ENCODE measurements at regions not wholly inside any gene's neighbourhood (a gene's known extent, or its start where the extent isn't known, plus 50 kb on each side); places are given as distances from the start of the nearest gene placed in this dataset.

DNA sequence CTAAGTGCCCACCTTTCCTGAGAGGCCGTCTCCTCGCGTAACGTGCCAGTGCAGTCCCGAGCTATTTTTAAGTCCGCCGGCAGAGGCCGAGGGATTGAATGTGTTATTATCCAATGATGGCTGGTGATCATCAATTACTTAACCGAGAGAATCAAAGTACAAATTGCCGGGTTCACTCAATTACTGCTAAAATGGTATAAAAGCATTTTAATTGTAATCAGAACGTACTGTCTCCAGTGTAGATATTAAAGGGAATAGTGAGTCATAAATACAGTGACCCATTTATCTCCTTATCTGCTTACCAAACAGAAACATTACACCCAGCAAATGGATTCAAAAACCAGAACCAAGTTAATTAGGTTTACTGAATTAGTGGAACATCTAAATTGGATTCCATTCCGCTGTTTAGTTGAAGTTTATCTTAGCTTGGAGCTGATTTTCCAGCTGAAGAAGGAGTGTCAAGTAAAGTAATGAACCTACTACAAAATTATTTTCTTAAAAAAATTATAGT is 334.9 kb downstream of the BRD1 start:
- intact Hi-C loops (cut with DNase I) = no loop called here
- DNase-seq (no peak), ATAC-seq (ENCODE audit: poor library complexity) (no peak)

DNA sequence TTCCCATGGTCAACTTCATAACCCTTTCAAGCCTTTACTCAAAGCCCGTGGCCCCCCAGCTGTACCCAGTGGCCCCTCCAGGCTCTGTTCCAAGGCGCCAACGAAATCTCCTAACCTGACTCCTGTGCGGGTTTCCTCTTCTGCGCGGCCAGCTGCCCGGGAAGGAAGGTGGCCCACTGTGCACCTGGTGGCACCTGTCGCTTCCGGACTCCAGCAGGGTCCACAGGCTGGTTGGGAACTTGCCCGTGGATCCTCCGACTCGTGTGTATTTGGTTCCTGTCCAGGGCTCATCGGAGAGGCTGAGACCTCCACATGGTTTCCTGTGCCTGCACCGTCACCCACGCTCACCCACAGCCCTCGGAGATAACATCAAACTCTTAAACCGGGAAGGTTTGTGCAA is 335.4 kb downstream of the BRD1 start:
- ATAC-seq (ENCODE audit: poor library complexity) (no peak), DNase-seq (no peak)
- intact Hi-C loops (cut with DNase I) = no loop called here

DNA sequence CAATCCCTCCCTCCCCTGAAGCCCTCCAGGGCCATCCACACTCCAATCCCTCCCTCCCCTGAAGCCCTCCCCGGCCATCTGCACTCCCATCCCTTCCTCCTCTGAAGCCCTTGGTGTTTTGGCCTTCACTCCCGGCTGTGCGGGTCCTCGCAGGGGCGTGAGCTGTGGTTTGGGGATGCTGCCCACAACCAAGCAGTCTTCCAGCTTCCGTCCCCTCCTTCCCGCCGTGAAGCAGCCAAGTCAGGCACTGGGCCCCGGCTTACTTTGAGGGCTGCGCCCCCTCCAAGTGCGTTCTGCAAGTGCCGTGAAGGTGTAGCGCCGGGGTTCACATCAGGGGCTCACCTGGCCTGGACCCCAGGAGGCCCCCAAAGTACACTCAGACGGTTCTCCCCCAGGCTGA is 335.9 kb downstream of the BRD1 start:
- ATAC-seq (ENCODE audit: poor library complexity) (no peak), DNase-seq (no peak)
- intact Hi-C loops (cut with DNase I) = no loop called here

DNA sequence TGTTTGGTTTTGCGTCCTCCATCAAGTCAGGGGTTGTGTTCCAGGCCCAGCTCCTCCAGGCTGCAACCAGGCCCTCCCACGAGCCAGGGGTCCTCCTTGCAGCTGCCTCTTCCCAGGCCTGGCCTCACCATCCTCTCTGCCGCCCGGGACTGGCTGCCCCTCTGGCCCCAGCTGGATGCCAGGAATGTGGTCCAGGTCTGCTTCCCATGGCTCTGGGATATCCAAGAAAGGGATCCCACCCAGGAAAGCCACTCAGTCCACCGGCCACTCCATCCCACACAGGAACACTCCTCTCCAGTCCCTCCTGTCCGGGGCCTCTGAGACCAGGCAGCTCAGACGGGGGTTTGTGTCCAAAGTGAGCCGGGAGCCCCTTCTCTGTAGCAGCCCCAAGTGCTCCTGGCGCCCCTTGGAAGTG is 336.4 kb downstream of the BRD1 start:
- ATAC-seq (ENCODE audit: poor library complexity) (no peak), DNase-seq (no peak)
- intact Hi-C loops (cut with DNase I) = no loop called here

DNA sequence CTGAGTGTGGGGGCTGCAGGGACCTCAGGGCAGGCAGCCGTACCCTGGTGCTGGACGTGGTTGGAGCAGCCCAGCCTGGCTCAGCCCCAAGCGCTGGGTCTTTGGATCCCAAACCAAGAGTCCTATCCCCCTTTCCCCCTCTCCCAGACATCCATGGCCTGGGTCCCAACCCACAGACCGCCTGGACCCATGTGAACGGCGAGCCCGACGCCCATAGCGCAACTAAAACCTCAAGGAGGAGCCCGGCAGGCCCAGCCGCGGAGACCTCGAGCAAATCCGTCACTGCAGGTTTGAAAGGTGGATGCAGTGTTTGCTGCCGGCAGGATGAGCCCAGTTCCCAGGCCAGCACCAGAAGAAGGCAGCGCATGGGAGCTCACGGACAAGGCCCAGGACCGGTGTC is 337.0 kb downstream of the BRD1 start:
- intact Hi-C loops (cut with DNase I) = no loop called here
- ATAC-seq (ENCODE audit: poor library complexity) (no peak), DNase-seq (no peak)

DNA sequence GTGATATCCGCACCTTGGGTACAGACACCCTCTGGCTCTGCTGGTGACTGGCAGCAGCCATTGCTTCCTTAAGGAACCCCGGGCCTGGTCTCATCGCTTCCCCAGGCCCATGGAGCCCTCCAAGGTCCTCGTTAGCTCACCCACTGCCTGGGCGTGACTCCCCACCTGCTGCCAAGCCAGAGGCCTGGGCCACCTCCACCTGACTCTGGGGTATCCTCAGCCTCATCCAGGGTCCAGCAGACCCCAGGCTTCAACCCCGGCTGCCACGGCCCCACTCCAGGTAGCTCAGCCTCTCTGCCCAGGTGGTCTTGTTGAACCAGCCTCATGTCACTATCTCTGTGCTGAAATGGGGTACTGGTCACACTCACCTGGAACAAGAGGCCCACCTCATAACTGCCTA is 337.9 kb downstream of the BRD1 start:
- no peak for DNase-seq
- no peak for ATAC-seq (ENCODE audit: poor library complexity)
- intact Hi-C loops (cut with DNase I) = no loop called here

DNA sequence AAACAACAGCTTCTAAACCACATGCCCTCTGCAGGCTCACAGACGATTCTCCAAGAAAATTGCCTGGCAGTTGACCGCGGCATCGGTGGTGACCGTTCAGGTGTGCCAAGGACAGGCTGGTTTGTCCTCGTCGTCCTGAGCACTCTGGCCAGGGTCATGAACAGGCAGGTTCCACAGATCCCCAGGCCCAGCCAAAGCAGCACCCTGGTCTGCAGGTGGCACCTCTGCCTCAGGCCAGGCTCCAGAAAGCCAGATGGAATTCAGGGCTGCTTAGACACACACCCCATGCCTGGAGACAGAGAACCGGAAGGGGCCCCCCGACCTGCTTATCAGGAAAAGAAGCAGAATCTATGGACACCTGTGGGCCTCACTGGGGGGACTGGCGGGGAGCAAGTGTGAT is 338.7 kb downstream of the BRD1 start:
- intact Hi-C loops (cut with DNase I) = no loop called here
- DNase-seq (no peak), ATAC-seq (ENCODE audit: poor library complexity) (no peak)

DNA sequence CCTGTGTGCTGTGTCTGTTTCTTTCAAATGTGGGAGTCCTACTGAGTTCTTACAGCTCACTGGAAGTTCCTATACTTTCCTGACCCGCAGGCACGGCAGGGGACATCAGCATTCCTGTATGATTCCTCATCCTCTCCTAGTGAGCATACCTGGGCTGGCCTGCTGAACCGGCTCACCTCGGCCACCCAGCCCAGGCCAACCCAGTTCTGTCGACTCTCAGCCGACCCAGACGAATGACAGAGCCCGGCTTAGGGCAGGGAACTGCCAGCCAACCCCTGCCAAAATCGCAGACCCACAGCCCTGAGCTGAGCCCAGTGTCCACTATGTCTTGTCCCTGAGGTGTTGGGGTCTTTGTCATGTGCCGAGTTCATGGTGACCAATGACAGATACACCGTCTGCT is 339.7 kb downstream of the BRD1 start:
- DNase-seq (no peak), ATAC-seq (ENCODE audit: poor library complexity) (no peak)
- intact Hi-C loops (cut with DNase I) = no loop called here

DNA sequence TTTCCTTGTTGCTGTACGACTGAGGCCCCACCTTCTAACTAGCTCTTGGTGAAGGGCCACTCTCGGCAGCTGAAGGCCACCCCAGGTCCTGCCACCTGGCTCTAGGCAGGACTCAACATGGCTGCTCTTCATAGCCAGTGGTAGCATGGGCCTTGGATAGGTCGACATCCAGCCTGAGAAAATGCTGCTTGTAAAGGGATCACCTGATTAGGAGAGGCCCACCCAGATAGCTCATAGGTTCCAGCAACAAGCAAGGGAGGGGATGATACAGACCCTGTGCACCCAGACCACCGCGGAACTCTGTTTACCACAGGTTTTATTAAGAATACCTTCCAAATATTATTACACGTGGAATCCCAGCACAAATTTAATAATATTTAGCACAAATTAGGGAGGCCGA is 341.4 kb downstream of the BRD1 start:
- no peak for DNase-seq
- intact Hi-C loops (cut with DNase I) = no loop called here
- ATAC-seq (ENCODE audit: poor library complexity) = no peak

DNA sequence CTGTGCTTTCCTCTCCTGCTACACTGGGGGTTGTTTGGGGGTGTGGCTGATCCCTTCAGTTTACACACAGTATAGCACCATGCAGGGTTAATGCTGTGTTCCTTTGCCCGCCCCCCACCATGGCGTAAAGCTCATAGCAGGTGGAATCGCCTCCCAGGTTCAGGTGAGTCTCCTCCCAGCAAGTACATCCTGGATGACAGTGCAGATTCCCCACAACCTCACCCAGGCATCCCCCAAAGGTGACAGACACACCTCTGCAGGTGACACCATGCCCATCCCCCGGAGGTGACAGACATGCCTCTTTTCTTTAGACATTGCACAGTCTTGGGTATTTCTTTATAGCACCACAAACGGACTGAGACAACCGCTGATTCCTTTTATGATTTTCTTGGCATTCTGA is 343.7 kb downstream of the BRD1 start:
- no peak for DNase-seq
- intact Hi-C loops (cut with DNase I) = no loop called here
- ATAC-seq (ENCODE audit: poor library complexity) = no peak

DNA sequence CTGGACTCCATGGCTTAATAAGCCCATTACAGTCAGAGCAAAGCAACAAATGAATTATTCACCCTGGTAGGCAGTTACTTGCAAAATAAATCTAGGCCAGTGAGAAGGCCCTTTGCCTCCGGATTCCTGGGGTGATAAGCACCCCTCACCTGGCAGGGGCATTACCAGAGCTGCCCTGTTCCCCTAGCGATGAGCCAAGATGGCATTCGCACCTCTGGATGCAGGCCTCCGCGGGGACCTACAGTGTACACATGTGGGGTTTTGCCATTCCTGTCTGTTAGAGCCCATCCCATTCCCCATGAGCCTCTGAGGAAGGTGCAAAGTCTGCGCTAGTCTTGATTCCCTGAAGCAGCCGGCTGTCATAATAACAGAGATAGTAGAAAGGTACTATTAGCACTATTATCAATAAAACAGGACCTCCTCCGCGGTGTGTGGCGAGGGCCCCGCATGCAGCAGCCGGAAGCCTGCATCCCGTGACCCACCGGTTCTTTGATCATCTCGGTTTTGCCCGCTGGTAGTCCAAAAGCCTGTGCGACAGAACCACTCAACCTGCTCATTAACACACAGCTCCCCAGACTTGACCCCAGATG is 344.3 kb downstream of the BRD1 start:
- ATAC-seq (ENCODE audit: poor library complexity) (no peak), DNase-seq (no peak)
- intact Hi-C loops (cut with DNase I) = no loop called here

DNA sequence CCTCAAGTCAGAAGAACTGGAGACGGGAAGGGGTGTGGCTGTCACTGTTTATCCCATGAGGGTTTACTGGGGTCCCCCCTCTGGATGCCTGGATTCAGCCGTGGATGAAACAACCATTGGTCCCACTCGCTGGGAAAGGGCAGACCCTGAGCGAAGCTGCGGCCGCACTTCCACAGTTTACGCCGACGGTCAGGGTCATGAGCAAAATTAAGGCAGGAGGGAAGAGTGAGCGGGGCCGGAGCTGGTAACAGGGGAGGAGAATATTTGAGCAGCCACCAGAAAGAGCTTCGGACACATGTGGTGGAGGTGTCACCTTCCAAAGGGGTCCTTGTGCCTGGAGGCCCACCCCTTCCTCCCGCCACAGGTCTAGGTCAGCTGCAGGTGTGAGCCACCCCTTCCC is 344.9 kb downstream of the BRD1 start:
- intact Hi-C loops (cut with DNase I) = no loop called here
- DNase-seq (no peak), ATAC-seq (ENCODE audit: poor library complexity) (no peak)

DNA sequence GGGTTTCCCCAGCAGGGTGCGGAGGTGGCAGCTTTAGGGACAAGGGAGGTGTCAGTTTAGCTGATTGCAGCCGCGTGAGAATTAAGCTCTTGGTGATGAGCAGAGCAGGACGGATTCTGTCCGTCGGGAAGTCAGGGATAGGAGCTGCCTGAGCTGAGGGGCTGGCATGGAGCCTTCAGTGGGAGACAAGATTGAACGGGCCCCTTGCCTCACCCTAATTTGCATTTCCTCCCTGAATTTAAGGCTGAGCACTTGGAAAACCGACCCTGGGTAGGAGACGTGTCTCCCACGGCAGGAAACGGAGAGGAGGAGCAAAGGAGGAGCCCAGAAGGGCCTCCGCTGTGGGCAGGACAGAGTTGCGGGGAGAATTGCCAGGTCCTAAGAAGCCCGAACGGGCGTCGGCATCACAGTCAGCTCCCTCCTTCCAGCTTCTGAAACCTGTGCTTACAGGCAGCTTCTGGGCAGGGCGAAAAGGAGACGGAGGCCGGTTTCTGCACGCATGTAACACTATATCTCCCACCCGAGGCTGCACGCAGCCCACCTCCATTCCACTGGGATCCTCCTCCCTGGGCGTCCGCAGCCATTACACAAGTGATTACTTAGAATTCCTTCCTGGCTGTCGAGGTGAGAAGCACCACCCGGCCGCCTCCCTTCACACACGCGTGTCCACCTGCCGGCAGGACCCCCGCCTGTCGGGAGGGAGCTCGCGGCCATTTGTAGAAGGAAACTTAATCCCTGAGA is 345.8 kb downstream of the BRD1 start:
- ATAC-seq (ENCODE audit: poor library complexity) = no peak
- intact Hi-C loops (cut with DNase I) = no loop called here
- DNase-seq = no peak

DNA sequence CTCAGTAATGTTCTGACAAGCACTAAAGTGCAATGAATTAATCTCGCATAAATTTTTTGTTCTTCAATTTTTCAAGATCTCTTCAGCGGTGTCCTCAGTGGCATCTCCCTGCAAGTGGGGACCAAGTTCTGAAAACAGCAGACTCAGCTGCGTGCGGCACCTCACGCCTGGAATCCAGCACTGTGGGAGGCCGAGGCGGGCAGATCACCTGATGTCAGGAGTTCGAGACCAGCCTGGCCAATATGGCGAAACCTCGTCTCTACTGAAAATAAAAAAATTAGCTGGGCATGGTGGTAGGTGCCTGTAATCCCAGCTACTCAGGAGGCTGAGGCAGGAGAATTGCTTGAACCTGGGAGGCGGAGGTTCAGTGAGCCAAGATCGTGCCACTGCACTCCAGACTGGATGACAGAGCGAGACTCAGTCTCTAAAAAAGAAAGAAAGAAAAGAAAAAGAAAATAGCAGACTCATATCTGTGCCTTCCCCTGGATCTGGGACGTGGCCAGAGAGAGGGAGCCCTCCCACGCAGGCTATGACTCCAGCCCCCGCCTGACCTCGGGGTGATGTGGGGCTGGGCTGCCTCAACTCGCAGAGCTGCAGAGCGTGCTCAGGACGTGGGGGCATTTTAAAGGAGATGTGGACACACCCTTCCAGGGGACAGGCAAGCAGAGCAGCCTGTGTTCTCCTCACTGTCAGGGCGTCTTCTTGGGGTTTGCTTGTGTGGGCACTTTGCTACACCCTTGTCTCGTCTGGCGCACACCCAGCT is 346.6 kb downstream of the BRD1 start:
- ATAC-seq (ENCODE audit: poor library complexity) (no peak), DNase-seq (no peak)
- intact Hi-C loops (cut with DNase I) = no loop called here

DNA sequence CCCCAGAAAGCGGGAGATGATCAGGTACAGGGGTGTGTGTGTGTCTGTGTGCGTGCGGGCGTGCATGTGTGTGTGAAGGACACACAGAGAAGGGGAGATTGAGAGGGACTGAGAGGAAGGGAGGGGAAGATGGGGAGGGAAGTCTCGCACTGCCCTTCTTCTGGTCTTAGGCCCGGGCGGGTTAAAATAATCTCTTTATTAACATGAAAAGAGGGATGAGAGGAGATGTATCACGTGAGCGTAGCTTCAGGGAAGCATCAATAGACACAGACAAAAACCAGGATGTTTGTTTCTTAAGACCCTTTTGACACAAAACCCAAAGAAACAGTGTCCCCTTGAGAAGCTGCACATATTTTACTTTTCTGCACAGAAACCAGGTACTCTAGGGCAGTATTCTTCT is 347.3 kb downstream of the BRD1 start:
- DNase-seq (no peak), ATAC-seq (ENCODE audit: poor library complexity) (no peak)
- intact Hi-C loops (cut with DNase I) = no loop called here

DNA sequence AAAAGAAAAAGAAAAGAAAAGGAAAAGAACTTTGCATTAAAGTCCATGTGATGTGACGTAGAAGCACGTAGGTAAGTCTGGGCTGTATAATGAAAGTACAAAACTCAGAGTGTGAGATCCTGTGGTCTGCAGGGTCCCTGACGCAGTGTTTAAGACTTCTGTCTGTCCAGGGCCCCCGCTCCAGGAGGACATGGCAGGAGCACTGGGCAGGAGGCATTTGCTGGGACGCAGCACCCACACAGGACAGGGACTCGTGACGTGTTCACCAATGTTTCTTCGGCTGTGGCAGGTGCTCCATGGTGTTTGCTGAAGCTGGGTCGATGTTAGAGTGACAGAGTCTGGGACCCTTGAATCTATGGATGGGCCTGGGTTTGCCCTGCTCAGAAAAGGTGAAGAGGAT is 348.1 kb downstream of the BRD1 start:
- ATAC-seq (ENCODE audit: poor library complexity) (no peak), DNase-seq (no peak)
- intact Hi-C loops (cut with DNase I) = no loop called here

DNA sequence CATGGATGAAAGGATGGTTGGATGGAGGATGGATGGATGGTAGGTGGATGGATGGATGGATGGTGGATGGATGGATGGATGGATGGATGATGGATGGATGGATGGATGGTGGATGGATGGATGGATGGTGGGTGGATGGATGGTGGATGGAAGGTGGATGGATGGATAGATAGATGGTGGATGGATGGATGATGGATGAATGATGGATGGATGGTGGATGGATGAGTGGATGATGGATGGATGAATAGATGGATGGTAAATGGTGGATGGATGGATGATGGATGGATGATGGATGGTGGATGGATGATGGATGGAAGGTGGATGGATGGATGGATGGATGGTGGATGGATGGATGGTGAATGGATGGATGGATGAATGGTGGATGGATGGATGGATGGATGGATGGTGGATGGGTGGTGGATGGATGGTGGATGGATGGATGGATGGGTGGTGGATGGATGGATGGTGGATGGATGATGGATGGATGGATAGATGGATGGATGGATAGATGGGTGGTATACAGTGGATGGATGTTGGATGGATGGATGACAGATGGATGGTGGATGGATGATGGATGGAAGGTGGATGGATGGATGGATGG is 350.8 kb downstream of the BRD1 start:
- DNase-seq (no peak), ATAC-seq (ENCODE audit: poor library complexity) (no peak)
- intact Hi-C loops (cut with DNase I) = no loop called here

DNA sequence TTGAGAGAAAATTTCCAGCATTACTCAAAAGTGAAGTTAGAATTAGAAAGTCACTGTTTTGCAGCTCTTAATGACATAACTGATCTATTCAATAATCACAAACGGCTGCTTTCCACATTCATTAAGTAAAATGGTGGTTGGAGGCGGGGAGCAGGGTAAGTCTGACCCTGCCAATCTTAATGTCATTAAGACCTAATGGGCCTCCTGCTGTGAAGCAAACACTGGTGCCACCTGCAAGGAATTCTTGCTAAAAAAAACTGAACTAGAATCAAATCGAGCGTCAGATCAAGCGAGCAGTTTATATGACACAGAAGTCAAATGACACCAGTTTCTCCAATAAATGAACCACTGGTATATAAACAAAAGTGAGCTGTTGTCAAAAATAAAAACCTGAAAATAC is 351.5 kb downstream of the BRD1 start:
- ATAC-seq (ENCODE audit: poor library complexity) = no peak
- intact Hi-C loops (cut with DNase I) = no loop called here

DNA sequence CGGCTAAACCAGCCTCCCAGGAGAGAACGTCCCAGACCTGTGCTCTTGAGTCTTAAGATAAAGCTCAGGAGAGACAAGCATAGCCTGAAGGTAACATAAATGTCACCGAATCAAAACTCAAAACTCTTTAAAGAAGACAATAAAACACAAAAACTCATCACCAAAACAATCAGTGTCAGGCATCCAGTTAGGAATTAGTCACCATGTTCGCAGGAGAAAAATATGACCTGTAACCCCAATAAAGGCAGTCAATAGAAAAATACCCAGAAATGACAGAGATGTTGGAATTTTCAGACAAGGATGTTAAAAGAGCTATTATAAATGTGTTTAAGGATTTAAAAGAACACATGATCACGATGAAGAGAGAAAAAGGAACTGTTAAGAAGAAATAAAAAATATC is 352.4 kb downstream of the BRD1 start:
- no peak for DNase-seq
- intact Hi-C loops (cut with DNase I) = no loop called here
- no peak for ATAC-seq (ENCODE audit: poor library complexity)

More for the DNA sequence above, 351.5 kb downstream of the BRD1 start:
- DNase-seq = no peak

DNA sequence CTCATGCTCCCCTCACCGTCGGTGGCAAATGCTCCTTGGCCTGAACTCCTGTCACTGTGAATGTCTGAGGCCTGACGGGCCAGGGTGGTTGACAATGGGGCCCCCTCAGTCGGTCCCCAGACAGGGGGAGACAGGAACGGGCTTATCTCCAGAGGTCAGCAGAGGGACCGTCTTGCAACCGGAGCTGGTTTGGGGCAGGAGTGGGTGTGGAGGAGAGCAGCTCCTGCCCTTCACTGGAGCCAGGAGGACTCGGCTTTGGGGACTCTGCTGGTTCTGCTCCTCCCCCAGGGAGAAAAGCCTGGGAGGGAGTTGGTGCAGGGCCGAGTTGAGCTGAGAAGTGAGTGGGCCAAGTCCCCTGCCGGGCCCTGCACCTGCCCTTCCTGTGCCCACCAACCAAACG is 354.4 kb downstream of the BRD1 start:
- ATAC-seq (ENCODE audit: poor library complexity) (no peak), DNase-seq (no peak)
- intact Hi-C loops (cut with DNase I) = no loop called here
